ENCODE measurements at regions not wholly inside any gene's neighbourhood (a gene's known extent, or its start where the extent isn't known, plus 50 kb on each side); places are given as distances from the start of the nearest gene placed in this dataset.

DNA sequence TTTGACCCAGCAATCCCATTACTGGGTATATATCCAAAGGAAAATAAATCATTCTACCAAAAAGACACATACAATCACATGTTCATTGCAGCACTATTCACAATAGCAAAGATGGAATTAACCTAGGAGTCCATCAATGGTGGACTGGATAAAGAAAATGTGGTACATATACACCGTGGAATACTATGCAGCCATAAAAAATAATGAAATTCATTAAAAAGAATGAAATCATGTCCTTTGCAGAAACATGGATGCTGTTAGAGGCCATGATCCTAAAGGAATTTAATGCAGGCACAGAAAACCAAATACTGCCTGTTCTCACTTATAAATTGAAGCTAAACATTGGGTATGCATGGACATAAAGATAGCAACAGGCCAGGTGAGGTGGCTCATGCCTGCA lies 61.9 kb upstream of the BMP6 start:
- no peak overlapping the region for H3K4me3 ChIP-seq
- H3K27ac ChIP-seq: no peak overlapping the region

DNA sequence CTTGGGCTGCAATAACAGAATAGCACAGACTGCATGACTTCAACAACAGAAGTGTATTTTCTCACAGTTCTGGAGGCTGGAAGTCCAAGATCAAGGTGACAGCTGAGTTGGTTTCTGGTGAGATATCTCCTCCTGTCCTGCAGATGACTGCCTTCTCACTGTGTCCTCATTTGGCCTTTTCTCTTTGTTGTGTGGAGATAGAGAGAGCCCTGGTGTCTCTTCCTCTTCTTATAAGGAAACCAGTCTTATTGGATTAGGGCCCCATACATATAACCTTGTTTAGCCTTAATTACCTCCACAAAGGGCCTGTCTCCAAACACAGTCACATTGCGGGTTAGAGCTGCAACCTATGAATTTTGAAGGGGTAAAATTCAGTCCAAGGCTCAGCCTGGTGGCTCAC lies 57.0 kb upstream of the BMP6 start:
- Histone ChIP-seq H3K4me3 (no peak overlapping the region), H3K27ac (no peak overlapping the region)

DNA sequence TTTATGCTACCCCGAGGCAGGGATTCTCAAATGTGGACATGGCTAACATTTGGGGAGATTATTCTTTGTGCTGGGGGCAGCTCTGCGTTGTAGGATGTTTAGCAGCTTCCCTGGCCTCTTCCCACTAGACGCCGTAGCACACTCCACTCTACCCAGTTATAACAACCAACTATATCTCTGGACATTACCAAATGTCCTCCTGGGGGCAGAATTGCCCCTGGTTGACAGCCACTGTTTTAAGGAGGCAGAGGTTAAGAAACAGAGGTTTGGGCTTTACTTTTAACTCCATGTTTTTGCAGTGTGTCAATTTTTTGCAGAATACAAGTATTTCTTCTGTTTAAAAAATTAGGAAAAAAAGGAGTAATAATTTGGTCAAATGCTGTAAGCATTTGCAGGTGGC lies 56.2 kb upstream of the BMP6 start:
- no peak overlapping the region for H3K4me3 ChIP-seq
- H3K27ac ChIP-seq: no peak overlapping the region

DNA sequence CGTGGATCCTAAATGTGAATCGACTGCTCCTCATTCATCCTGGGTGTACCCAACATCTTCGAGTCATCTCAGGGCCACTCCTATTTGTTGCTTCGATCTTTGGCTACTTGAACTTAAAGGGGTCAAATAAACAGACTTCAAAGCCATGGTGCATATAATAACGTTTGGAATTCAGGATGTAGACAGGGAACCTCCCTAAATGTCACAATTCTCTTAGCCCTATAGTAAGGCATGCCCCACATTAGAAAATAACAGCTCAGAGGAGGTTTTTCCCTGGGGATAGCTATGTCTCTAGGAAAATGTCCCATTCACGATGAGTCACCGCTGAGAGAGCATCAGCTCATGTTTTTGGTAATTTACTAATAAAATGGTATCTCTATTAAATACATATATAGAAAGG lies 54.8 kb upstream of the BMP6 start:
- Histone ChIP-seq H3K4me3 (no peak overlapping the region), H3K27ac (peak overlapping the region in 12 of 21 experiments; percentile 7 to 84 (median 57))

DNA sequence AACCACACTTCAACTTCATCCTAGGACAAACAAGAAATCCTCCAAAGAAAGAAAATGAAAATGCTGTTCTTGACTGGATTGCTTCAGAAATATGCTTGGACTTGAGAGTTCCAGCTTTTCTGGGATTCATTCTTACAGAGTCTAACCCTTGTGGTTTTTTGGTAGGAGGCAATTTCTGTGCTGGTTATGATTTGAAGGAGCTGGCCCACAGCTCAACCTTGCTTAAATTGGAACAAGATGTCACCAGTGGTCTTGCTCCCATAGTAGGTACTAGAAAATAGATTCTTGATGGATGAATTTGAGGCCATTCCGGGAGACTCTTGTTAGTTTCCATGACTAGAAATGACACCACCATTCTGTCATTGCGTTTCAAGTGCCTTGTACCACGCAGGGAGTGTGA lies 54.3 kb upstream of the BMP6 start:
- Histone ChIP-seq H3K4me3 (no peak overlapping the region), H3K27ac (peak overlapping the region in 12 of 21 experiments; percentile 14 to 84 (median 57))

DNA sequence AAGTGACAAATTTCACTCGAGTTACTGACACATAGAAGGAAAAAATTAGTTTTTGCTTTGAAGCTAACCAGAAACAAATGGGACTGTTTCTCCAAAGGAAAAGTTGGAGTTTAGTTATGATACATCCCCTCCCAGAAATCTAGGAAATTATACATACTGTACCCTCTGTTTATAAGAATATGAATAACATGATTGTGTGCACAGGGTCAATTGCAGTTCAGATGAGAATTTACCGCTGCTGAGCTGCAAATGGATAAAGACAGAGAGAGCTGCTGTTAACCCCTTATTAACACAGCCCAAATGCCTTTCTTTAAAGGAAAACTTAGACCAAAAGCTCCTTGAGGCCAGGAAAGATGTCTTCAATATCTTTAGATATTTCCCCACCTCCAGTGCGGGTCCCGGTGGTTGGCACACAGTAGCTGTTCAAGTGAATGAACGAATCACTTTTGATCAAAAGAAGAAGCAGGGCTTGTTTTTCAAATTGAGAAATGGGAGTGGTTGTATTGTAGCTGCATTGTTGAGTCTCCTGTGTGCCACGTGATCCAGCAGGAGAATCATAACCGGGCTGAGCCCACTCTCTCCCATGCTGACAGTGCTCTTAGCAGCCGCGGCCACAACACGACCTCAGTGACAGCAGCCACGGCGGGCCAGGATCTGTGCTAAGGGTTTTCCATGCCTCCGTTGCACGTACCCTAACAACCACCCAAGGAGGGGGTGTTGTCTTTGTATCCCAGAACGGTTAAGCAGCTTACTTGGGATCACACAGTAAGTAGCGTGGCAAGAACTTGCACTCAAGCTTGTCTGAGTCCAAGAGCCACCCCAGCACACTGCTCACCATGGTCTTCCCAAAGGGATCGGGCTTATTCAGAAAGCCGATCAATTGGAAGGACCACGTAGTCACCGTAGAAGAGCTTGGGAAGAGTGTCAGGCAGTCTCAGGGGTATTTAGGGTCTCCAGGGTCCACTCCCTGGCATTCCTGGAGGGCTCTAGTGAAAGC lies 53.5 kb upstream of the BMP6 start:
- peak overlapping the region in 6 of 7 experiments; percentile 5 to 13 (median 9) for H3K4me3 ChIP-seq
- H3K27ac ChIP-seq: peak overlapping the region in 19 of 21 experiments; percentile 4 to 84 (median 64)

DNA sequence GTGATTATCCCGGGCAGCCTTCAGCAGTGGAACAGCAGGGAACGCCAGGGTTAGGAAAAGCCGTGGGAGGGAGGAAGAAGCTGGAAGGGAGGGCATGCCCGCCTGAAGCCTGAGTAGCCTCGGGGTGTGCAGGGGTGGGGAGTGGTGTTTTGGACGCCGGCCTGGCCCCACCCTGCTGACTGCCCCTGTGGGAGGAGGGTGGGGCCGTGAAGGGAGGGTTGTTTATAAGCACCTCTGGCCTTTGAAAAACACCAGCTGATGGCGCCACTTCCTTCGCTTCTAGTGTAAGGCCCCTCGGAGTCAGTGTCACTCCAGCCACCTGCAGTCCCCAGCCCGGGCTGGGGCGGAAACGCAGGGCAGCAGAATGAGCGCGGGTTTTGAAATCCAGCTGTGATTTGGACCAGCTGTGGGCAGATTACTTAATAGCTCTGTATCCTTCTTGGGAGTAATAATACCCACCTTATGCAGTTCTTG lies 52.8 kb upstream of the BMP6 start:
- Histone ChIP-seq H3K4me3 (peak overlapping the region in 6 of 7 experiments; percentile 5 to 13 (median 9)), H3K27ac (peak overlapping the region in 19 of 21 experiments; percentile 4 to 84 (median 64))

DNA sequence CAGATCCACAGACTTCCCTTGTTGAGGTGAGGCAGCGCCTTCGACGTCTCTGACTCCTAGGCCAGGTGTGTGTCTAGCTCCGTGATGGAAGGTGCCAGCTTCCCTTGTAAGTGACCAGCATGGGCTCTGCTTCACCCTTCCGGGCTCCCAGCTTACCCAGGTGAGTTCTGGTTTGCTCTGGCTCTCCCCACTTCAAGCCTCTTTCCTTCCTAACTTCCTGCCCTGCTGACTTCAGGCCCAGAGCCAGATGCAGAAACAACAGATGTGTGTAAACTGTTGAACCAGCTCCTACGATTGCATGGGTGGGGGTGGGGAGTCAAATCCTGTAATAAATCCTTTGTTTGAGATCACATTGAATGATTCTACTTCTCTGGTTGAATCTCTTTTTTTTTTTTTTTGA lies 51.6 kb upstream of the BMP6 start:
- H3K27ac ChIP-seq: peak overlapping the region in 1 of 21 experiments; percentile 15
- no peak overlapping the region for H3K4me3 ChIP-seq

DNA sequence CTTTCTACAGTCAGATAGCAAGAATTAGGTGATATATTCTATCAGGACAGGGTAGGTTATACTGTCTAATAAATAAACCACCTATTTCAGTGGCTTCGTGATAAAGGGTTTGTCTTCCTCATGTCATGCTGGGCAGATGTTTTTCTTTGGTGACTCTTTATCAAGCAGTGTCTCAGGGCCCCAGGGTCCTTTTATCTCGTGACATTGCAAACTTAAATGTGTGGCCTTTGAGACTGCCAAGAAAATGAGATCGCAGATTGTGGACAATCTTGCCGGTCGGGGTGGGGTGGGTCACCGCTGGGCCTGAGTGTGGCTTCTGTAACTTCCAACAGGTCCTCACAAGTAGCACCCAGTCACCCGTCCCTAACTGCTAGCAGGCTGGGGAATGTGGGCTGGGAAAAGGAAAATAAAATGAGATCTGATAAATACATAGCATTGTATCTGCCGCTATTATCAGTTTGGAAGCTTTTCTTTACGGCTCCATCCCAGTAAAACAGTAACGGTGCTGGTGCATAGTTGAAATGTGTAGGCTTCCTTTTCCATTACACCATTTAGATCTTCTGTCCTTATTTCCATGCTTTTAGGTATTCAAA lies 50.5 kb upstream of the BMP6 start:
- no peak overlapping the region for H3K27ac ChIP-seq
- no peak overlapping the region for H3K4me3 ChIP-seq
